ENCODE measurements at regions not wholly inside any gene's neighbourhood (a gene's known extent, or its start where the extent isn't known, plus 50 kb on each side); places are given as distances from the start of the nearest gene placed in this dataset.

GRCh38 chr6:8678466-8678865 is 243.1 kb upstream of the SLC35B3 start:
- DNase-seq (ENCODE audit: low read depth, low spot score) = no peak

GRCh38 chr6:8674126-8674525 is 238.8 kb upstream of the SLC35B3 start:
- DNase-seq (ENCODE audit: low read depth, low spot score) = no peak

GRCh38 chr6:8672882-8673281 is 237.5 kb upstream of the SLC35B3 start:
- DNase-seq (ENCODE audit: low read depth, low spot score) = no peak

GRCh38 chr6:8670792-8671191 is 235.4 kb upstream of the SLC35B3 start:
- no peak for DNase-seq (ENCODE audit: low read depth, low spot score)

- DNase-seq (ENCODE audit: low read depth, low spot score) = no peak
Measured at GRCh38 chr6:8664700-8665099, 229.4 kb upstream of the SLC35B3 start.

GRCh38 chr6:8664070-8664469 is 228.7 kb upstream of the SLC35B3 start:
- DNase-seq (ENCODE audit: low read depth, low spot score) = no peak

- no peak for DNase-seq (ENCODE audit: low read depth, low spot score)
Measured at GRCh38 chr6:8659404-8660189, 224.3 kb upstream of the SLC35B3 start.

- no peak for DNase-seq (ENCODE audit: low read depth, low spot score)
Measured at GRCh38 chr6:8658416-8658815, 223.1 kb upstream of the SLC35B3 start.

GRCh38 chr6:8657522-8657921 is 222.2 kb upstream of the SLC35B3 start:
- DNase-seq (ENCODE audit: low read depth, low spot score) = no peak

GRCh38 chr6:8655670-8656454 is 220.5 kb upstream of the SLC35B3 start:
- no peak for DNase-seq (ENCODE audit: low read depth, low spot score)

GRCh38 chr6:8652710-8653109 is 217.4 kb upstream of the SLC35B3 start:
- DNase-seq (ENCODE audit: low read depth, low spot score) = no peak

- DNase-seq (ENCODE audit: low read depth, low spot score) = no peak
Measured at GRCh38 chr6:8651998-8652397, 216.7 kb upstream of the SLC35B3 start.

GRCh38 chr6:8645212-8645611 is 209.9 kb upstream of the SLC35B3 start:
- no peak for DNase-seq (ENCODE audit: low read depth, low spot score)

GRCh38 chr6:8644306-8644705 is 209.0 kb upstream of the SLC35B3 start:
- DNase-seq (ENCODE audit: low read depth, low spot score) = no peak

- DNase-seq (ENCODE audit: low read depth, low spot score) = no peak
Measured at GRCh38 chr6:8642854-8643253, 207.5 kb upstream of the SLC35B3 start.

- DNase-seq (ENCODE audit: low read depth, low spot score) = no peak
Measured at GRCh38 chr6:8642131-8642530, 206.8 kb upstream of the SLC35B3 start.

GRCh38 chr6:8639928-8640649 is 204.7 kb upstream of the SLC35B3 start:
- no peak for DNase-seq (ENCODE audit: low read depth, low spot score)

- DNase-seq (ENCODE audit: low read depth, low spot score) = no peak
Measured at GRCh38 chr6:8637896-8638597, 202.7 kb upstream of the SLC35B3 start.

GRCh38 chr6:8633762-8634161 is 198.4 kb upstream of the SLC35B3 start:
- DNase-seq (ENCODE audit: low read depth, low spot score) = no peak

- DNase-seq (ENCODE audit: low read depth, low spot score) = no peak
Measured at GRCh38 chr6:8628736-8629135, 193.4 kb upstream of the SLC35B3 start.

GRCh38 chr6:8628063-8628462 is 192.7 kb upstream of the SLC35B3 start:
- no peak for DNase-seq (ENCODE audit: low read depth, low spot score)
